ENCODE measurements at regions not wholly inside any gene's neighbourhood (a gene's known extent, or its start where the extent isn't known, plus 50 kb on each side); places are given as distances from the start of the nearest gene placed in this dataset.
A peak's percentile ranks its signal among the peaks of the same experiment; 100 is the strongest.
"Not testable (repeated sequence)": the region's sequence is repeated elsewhere in the genome, so short reads cannot be mapped to it uniquely, and the experiment has no call there.

GRCh38 chr5:53298841-53299240, 181.6 kb upstream of the FST start:
- Histone ChIP-seq H3K9me3 (no peaks in the 10 kb centered on the region), H3K36me3 (no peaks in the 10 kb centered on the region), H3K27me3 (no peaks in the 10 kb centered on the region), H3K4me3 (no peak overlapping the region)
- no peak for DNase-seq

DNA sequence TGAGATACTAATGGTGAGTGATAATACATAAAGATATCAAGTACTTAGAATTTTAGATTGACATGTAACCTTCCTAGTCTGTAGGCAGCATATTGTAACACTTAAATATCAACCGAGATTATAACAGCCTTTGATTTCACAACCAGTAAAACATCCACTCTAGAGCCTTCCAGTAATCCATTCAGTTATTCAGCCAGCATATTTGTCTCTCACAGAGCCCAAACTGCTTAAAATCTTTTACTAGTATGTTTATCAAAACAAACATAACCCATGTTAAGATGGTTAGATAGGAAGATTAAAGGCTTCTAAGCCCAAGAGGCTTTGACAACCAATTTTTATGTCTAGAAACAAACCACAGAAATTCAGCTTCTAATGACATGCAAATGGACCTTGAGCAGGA, 177.9 kb upstream of the FST start:
- no peak overlapping the region for H3K4me3 ChIP-seq
- H3K27me3 ChIP-seq, result no peaks in the 10 kb centered on the region
- DNase-seq, result no peak
- peaks cover 6% of the 10 kb centered on the region for H3K9me3 ChIP-seq
- no peaks in the 10 kb centered on the region for H3K36me3 ChIP-seq

- Histone ChIP-seq H3K4me3 (no peak overlapping the region), H3K36me3 (no peaks in the 10 kb centered on the region), H3K27me3 (no peaks in the 10 kb centered on the region), H3K9me3 (peaks cover 6% of the 10 kb centered on the region)
- DNase-seq, result no peak
These were observed 177.3 kb upstream of the FST start for GRCh38 chr5:53303105-53303504.

DNA sequence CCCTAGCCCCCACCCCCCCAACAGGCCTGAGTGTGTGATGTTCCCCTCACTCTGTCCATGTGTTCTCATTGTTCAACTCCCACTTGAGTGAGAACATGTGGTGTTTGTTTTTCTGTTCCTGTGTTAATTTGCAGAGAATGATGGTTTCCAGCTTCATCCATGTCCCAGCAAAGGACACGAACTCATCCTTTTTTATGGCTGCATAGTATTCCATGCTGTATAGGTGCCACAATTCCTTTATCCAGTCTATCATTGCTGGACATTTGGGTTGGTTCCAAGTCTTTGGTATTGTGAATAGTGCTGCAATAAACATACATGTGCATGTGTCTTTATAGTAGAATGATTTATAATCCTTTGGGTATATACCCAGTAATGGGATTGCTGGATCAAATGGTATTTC, 175.1 kb upstream of the FST start:
- DNase-seq, H3K4me3 ChIP-seq, H3K36me3 ChIP-seq, H3K27me3 ChIP-seq: not testable (repeated sequence)
- peaks cover 10% of the 10 kb centered on the region for H3K9me3 ChIP-seq

- DNase-seq, result no peak
- Histone ChIP-seq H3K27me3 (no peaks in the 10 kb centered on the region), H3K9me3 (peaks cover 10% of the 10 kb centered on the region), H3K4me3 (no peak overlapping the region), H3K36me3 (no peaks in the 10 kb centered on the region)
These were observed 170.8 kb upstream of the FST start for GRCh38 chr5:53309653-53310052.

GRCh38 chr5:53311681-53312080, 168.7 kb upstream of the FST start:
- no peak overlapping the region for H3K4me3 ChIP-seq
- DNase-seq, result no peak
- H3K27me3 ChIP-seq, result no peaks in the 10 kb centered on the region
- H3K9me3 ChIP-seq, result peaks cover 17% of the 10 kb centered on the region
- H3K36me3 ChIP-seq, result no peaks in the 10 kb centered on the region

GRCh38 chr5:53313145-53313544, 167.3 kb upstream of the FST start:
- peaks cover 14% of the 10 kb centered on the region for H3K9me3 ChIP-seq
- no peak overlapping the region for H3K4me3 ChIP-seq
- H3K36me3 ChIP-seq, result no peaks in the 10 kb centered on the region
- H3K27me3 ChIP-seq, result no peaks in the 10 kb centered on the region
- DNase-seq, result no peak

- H3K36me3 ChIP-seq, result no peaks in the 10 kb centered on the region
- no peak overlapping the region for H3K4me3 ChIP-seq
- no peaks in the 10 kb centered on the region for H3K27me3 ChIP-seq
- H3K9me3 ChIP-seq, result peaks cover 11% of the 10 kb centered on the region
- DNase-seq, result no peak
These were observed 162.1 kb upstream of the FST start for GRCh38 chr5:53318303-53318702.

GRCh38 chr5:53319315-53319714, 161.1 kb upstream of the FST start:
- Histone ChIP-seq H3K9me3 (peaks cover 11% of the 10 kb centered on the region), H3K27me3 (no peaks in the 10 kb centered on the region), H3K4me3 (no peak overlapping the region), H3K36me3 (no peaks in the 10 kb centered on the region)
- no peak for DNase-seq

GRCh38 chr5:53321073-53321472, 159.4 kb upstream of the FST start:
- H3K36me3 ChIP-seq, result no peaks in the 10 kb centered on the region
- H3K27me3 ChIP-seq, result no peaks in the 10 kb centered on the region
- no peak overlapping the region for H3K4me3 ChIP-seq
- DNase-seq, result no peak
- H3K9me3 ChIP-seq, result peaks cover 5% of the 10 kb centered on the region

GRCh38 chr5:53321721-53322120, 158.7 kb upstream of the FST start:
- no peaks in the 10 kb centered on the region for H3K36me3 ChIP-seq
- H3K9me3 ChIP-seq, result no peaks in the 10 kb centered on the region; the same call in 1 of the 2 replicates
- no peak overlapping the region for H3K4me3 ChIP-seq
- no peak for DNase-seq
- no peaks in the 10 kb centered on the region for H3K27me3 ChIP-seq

DNA sequence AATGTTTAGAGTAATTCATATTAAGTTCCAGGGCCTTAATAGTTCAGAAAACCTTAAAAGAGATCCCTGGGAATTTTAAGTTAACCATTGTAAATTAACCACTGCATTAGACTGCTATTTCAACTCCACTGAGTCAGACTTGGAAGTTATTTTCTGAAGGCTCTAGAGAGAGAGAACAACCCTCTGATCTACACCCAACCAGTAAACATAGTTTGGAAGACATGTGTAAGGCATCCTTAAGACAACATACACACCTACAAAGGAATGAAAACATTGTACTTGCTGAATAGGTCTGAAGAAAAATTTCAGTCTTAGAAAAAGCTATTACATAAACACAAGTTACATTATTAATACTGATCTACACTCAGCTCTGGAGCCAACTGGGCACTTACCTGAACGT, 158.2 kb upstream of the FST start:
- Histone ChIP-seq H3K36me3 (no peaks in the 10 kb centered on the region), H3K9me3 (no peaks in the 10 kb centered on the region), H3K4me3 (no peak overlapping the region), H3K27me3 (no peaks in the 10 kb centered on the region)
- DNase-seq, result no peak

DNA sequence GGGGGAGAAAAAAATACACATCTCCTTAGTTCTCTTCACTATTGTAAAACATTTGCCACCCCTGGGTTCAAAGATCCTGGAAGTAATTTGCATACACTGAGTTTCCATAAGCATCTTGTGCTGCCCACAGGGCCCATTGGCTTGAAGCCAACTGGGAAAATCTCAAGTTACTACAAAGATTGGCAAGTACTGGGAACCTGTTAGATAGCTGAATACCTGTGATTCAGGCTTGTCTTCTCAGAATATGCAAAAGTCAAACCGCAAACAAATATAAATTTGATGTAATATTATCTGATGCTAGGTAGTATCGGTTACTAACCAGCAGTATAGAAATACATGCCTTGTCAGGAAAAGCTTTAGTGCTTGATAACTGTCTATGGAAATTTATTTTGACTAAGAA, 156.9 kb upstream of the FST start:
- Histone ChIP-seq H3K27me3 (no peaks in the 10 kb centered on the region), H3K9me3 (no peaks in the 10 kb centered on the region), H3K36me3 (no peaks in the 10 kb centered on the region), H3K4me3 (no peak overlapping the region)
- no peak for DNase-seq

DNA sequence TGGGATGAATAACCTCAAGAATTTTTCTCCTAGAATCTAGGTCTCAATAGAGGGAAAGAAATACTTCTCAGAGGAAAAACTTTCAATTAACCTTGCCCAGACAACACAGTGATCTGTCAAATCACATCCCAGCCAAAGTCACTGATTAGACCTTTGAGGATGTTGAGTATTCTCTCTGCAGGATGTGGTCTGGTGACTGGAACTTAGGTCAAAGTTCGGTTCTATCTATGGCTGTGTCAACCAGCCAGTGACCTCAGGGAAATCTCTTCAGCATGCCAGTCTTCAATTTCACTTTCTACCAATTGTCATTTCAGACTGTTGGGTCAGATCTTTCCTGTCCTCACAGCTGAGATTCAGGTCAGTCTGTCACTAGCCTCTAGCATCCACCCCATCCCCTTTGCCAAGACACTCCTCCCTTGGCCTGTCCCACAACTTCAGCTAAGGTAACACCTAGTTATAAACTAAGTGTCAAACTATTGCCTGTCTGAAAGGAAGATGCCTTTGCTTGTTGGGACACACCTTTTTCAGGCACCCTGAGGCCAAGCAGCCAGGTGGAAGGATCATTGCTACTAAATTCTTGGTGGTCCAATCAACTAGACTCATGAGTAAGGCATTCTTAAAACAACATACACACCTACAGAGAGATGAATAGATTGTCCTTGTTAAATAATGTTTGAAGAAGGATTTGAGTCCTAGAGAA, 156.3 kb upstream of the FST start:
- Histone ChIP-seq H3K9me3 (no peaks in the 10 kb centered on the region), H3K27me3 (no peaks in the 10 kb centered on the region), H3K36me3 (no peaks in the 10 kb centered on the region), H3K4me3 (no peak overlapping the region)
- DNase-seq, result no peak

DNA sequence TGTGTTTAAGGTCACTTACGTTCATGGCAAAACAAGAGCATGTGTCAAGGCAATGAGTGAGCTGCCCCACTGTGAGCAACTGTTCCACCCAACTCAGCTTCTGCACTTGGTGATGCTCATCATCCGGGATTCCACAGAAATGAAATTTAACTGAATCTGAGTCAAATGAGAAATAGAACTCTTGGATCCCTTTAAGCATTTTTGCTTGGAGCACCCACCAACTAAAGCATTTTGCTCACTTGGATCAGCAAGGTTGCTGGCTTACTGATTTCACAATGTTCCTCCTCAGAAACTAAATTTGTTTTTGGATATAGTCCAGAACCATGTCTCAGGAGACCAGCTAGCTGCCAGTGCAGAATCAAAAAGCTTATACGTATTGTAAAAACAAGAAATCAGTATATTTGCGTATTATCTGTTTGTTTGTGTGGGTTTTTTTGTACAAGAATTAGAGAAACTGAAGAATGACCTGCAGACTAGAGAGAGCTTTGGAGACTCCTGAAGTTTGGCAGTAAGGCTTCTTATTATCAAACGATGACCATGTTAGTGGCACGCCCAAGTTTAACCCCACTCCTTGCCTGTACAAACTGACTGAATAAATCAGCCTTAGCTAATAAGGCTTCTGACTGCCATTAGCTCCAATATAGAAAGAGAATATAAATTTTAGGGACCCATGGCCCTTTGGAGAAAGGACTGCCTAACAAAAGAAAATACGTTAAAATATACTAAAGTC, 153.8 kb upstream of the FST start:
- Histone ChIP-seq H3K4me3 (no peak overlapping the region), H3K27me3 (no peaks in the 10 kb centered on the region), H3K36me3 (no peaks in the 10 kb centered on the region), H3K9me3 (peaks cover 3% of the 10 kb centered on the region; the same call in 1 of the 2 replicates)
- peak; percentile 31 for DNase-seq

DNA sequence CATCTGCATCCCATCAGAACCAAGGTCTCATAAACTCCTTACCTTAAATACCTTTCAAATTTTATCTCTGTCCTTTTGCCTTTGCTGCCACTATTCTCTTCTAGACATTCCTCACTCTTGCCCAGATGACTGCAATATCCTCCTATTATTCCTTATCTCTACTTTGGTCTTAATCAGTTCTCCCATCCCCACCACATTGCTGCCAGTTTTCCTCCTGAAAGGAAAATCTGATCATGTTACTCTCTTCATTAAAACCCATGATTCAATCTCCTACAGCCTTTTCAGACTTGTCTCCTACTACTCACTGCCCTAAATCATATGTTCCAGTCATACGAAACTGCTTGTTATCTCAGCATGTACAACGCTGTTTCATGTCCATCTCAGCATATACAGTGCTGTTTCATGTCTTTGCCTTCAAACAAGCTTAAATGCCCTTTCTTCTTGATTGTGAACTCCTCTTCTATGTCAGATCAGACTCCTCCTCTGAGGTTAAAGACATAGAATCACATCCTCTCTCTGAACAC, 152.6 kb upstream of the FST start:
- DNase-seq, result no peak
- Histone ChIP-seq H3K9me3 (peaks cover 4% of the 10 kb centered on the region), H3K4me3 (no peak overlapping the region), H3K27me3 (no peaks in the 10 kb centered on the region), H3K36me3 (no peaks in the 10 kb centered on the region)

GRCh38 chr5:53330491-53330890, 149.9 kb upstream of the FST start:
- Histone ChIP-seq H3K27me3 (no peaks in the 10 kb centered on the region), H3K36me3 (no peaks in the 10 kb centered on the region), H3K4me3 (no peak overlapping the region), H3K9me3 (peaks cover 4% of the 10 kb centered on the region)
- DNase-seq, result no peak

GRCh38 chr5:53331463-53331862, 149.0 kb upstream of the FST start:
- Histone ChIP-seq H3K9me3 (peaks cover 6% of the 10 kb centered on the region), H3K4me3 (no peak overlapping the region), H3K36me3 (no peaks in the 10 kb centered on the region), H3K27me3 (no peaks in the 10 kb centered on the region)
- DNase-seq, result peak; percentile 66
